ENCODE measurements at regions not wholly inside any gene's neighbourhood (a gene's known extent, or its start where the extent isn't known, plus 50 kb on each side); places are given as distances from the start of the nearest gene placed in this dataset.

DNA sequence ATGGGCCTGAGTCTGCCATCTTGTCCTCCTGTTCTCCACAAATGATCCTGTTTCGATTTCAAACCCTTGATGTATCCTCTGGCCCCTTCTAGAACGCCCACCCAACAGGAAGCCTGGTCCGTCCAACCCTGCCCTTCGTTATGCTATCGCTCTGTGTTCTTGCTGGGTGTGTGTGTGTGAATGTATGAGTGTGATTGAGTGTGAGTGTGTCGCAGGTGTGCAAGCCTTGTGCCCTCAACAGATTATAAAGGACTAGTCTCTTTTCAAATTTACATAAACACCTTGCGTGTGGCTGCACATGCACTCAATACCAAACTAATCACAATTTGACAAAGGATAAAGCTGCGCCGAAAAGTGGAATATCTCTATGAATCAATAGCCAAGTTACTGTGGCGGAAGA is 149.5 kb upstream of the SALL3 start:
- ATAC-seq, result no peak
- H3K4me1 Mint-ChIP-seq (ENCODE audit: low read depth), result no peaks in the 10 kb centered on the region
- no peak overlapping the region for H3K27ac Mint-ChIP-seq
- ChIA-PET POLR2A (no interaction called here), CTCF (no interaction called here)
- no peak overlapping the region for H3K4me3 Mint-ChIP-seq
- no peaks in the 10 kb centered on the region for H3K9me3 Mint-ChIP-seq (ENCODE audit: insufficient read depth)
- no peaks in the 10 kb centered on the region for H3K36me3 Mint-ChIP-seq (ENCODE audit: low read depth)
- H3K27me3 Mint-ChIP-seq (ENCODE audit: low read depth), result no peaks in the 10 kb centered on the region
- DNase-seq, result no peak

DNA sequence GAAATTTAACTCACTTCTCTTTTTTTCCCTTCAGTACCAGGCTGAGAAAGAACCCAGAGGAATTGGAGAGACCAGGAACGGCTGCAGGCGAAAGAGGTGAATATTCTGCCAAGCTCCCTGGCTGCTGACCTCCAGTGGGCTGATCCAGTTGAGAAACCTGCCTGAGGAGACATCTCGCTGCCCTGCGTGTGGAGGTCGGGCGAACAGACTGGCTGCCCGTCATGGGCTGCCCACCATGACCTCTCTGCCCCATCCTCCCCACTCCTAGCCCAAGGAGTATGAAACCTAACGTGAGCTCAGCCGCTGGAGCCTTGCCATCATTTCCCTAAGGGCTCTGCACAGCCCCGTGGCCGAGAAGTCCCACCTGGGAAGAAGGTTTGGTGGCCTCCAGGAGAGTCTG is 148.8 kb upstream of the SALL3 start:
- H3K27ac Mint-ChIP-seq, result no peak overlapping the region
- no peaks in the 10 kb centered on the region for H3K27me3 Mint-ChIP-seq (ENCODE audit: low read depth)
- no peaks in the 10 kb centered on the region for H3K36me3 Mint-ChIP-seq (ENCODE audit: low read depth)
- DNase-seq (no peak), ATAC-seq (no peak)
- H3K9me3 Mint-ChIP-seq (ENCODE audit: insufficient read depth), result no peaks in the 10 kb centered on the region
- CTCF ChIA-PET, result no interaction called here
- POLR2A ChIA-PET, result no interaction called here
- H3K4me3 Mint-ChIP-seq, result no peak overlapping the region
- H3K4me1 Mint-ChIP-seq (ENCODE audit: low read depth), result no peaks in the 10 kb centered on the region

DNA sequence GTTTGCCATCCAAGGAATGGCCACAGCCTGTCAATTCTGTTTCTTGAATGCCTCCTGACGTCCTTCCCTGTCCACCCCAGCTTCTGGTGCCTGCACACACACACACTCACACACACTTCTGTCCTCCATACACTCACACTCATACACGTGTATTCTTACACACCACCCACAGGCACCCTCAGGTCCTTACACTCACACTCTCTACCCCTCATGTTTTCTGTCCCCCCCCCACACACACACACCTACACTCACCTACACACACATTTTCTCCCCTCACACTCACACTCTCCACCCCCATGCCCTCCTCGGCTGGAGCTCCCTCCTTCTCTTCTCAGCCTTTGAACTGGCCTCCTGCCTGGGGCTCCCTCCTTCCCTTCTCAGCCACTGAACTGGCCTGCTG is 148.0 kb upstream of the SALL3 start:
- no peak overlapping the region for H3K27ac Mint-ChIP-seq
- H3K36me3 Mint-ChIP-seq (ENCODE audit: low read depth), result no peaks in the 10 kb centered on the region
- H3K9me3 Mint-ChIP-seq (ENCODE audit: insufficient read depth), result no peaks in the 10 kb centered on the region
- DNase-seq (no peak), ATAC-seq (no peak)
- POLR2A ChIA-PET, result no interaction called here
- no peaks in the 10 kb centered on the region for H3K4me1 Mint-ChIP-seq (ENCODE audit: low read depth)
- H3K27me3 Mint-ChIP-seq (ENCODE audit: low read depth), result no peaks in the 10 kb centered on the region
- CTCF ChIA-PET, result no interaction called here
- H3K4me3 Mint-ChIP-seq, result no peak overlapping the region

DNA sequence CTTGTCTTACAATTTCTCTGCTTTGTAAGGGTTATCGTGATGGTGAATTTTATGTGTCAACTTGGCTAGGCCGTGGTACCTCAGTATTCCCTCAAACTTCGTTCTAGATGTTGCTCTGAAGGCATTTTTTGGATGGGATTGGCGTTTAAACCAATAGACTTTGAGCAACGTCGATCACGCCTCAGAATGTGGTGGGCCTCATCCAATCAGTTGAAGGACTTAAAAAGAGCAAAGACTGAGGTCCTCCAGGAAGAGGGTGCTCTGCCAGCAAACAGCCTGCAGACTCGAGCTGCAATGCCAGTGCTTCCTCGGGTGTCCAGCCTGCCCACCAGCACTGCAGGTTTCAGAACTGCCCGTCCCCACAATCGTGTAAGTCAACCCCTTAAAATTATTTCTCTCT is 145.8 kb upstream of the SALL3 start:
- ChIA-PET CTCF (no interaction called here), POLR2A (no interaction called here)
- H3K36me3 Mint-ChIP-seq (ENCODE audit: low read depth), result no peaks in the 10 kb centered on the region
- ATAC-seq (no peak), DNase-seq (no peak)
- H3K4me3 Mint-ChIP-seq, result no peak overlapping the region
- H3K4me1 Mint-ChIP-seq (ENCODE audit: low read depth), result no peaks in the 10 kb centered on the region
- no peak overlapping the region for H3K27ac Mint-ChIP-seq
- no peaks in the 10 kb centered on the region for H3K9me3 Mint-ChIP-seq (ENCODE audit: insufficient read depth)
- no peaks in the 10 kb centered on the region for H3K27me3 Mint-ChIP-seq (ENCODE audit: low read depth)

DNA sequence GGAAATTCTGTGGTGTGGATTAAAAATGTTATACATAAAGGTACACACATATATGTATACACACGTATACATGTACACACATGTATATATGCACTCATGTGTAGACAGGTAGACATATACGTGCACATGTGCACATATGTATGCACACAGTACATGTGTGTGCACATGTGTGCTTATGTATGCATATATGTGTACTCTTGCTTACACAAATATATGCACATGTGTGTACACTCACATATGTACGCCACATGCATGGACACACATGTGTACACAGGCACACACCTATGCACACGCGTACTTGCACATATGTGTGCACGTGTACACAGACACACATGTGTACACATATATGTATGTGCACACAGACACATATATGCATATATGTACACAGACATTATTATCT is 142.8 kb upstream of the SALL3 start:
- no peaks in the 10 kb centered on the region for H3K36me3 Mint-ChIP-seq (ENCODE audit: low read depth)

DNA sequence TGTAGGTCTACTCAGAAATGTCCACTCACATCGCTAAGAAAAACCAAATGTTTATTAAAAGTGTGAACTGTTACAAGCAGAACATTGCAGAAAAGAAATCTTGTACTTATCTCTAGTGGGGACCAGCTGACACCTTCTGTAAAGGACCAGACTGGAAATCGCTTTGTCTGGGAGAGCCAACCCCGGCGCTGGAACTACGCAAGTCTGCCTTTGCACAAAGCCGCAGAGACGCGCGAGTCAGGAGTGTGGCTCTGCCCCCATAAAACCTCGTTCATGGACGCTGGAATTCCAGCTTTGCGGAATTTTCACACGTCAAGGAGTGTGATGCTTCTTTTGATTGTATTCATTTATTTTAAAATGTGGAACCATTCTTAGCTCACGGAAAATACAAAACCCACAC is 141.9 kb upstream of the SALL3 start:
- no peaks in the 10 kb centered on the region for H3K9me3 Mint-ChIP-seq (ENCODE audit: insufficient read depth)
- H3K36me3 Mint-ChIP-seq (ENCODE audit: low read depth), result no peaks in the 10 kb centered on the region
- no peak for DNase-seq
- no peaks in the 10 kb centered on the region for H3K27me3 Mint-ChIP-seq (ENCODE audit: low read depth)
- no peak overlapping the region for H3K27ac Mint-ChIP-seq
- no peak overlapping the region for H3K4me3 Mint-ChIP-seq
- ATAC-seq, result no peak
- H3K4me1 Mint-ChIP-seq (ENCODE audit: low read depth), result no peaks in the 10 kb centered on the region
- CTCF ChIA-PET, result no interaction called here
- POLR2A ChIA-PET, result no interaction called here

More for the DNA sequence above, 142.8 kb upstream of the SALL3 start:
- Mint-ChIP-seq H3K27ac (no peak overlapping the region), H3K4me3 (no peak overlapping the region), H3K27me3 (ENCODE audit: low read depth) (no peaks in the 10 kb centered on the region), H3K9me3 (ENCODE audit: insufficient read depth) (no peaks in the 10 kb centered on the region), H3K4me1 (ENCODE audit: low read depth) (no peaks in the 10 kb centered on the region)
- DNase-seq, result no peak
- ChIA-PET POLR2A (no interaction called here), CTCF (no interaction called here)
- ATAC-seq, result no peak

DNA sequence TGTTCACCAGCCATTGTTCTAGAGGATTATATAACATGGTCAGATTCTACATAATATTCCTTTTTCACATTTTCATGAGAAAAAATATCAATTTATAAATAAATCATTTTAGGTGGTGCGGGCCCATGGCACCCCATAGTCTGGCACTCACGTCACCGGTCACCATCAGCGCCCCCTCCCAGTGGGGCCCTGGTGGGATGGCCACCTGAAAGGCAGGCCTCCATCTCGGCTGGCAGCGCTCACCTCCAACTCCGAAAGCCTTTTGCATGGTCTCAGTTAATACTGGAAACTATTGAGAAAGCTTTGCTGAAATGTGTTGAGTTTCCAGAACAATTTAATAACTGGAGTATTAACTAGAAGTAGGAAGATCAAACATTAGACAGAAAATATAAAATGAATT is 141.4 kb upstream of the SALL3 start:
- ChIA-PET POLR2A (no interaction called here), CTCF (no interaction called here)
- ATAC-seq, result no peak

DNA sequence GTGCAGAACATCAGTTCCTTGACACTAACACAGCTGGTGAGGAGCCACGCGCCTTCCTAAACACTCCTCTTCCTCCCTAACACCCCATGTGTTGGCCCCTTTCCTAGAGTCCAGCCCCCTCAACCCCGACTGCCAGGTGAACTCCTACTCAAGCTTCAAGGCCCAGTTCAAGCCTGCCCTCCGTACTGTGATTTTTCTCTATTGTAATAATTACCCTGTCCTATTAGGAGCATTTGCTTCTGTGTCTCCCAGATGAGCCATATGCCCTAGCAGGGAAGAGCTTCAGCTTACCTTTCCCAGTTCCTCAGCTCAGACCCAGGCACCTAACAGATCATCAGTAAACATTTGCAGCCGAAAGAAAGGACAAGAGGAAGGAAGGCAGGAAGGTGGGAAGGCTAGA is 130.6 kb upstream of the SALL3 start:
- H3K9me3 Mint-ChIP-seq (ENCODE audit: insufficient read depth), result no peaks in the 10 kb centered on the region
- H3K27me3 Mint-ChIP-seq (ENCODE audit: low read depth), result no peaks in the 10 kb centered on the region
- no peak overlapping the region for H3K4me3 Mint-ChIP-seq
- POLR2A ChIA-PET, result no interaction called here
- no peaks in the 10 kb centered on the region for H3K4me1 Mint-ChIP-seq (ENCODE audit: low read depth)
- H3K27ac Mint-ChIP-seq, result no peak overlapping the region
- CTCF ChIA-PET, result no interaction called here
- DNase-seq (no peak), ATAC-seq (no peak)
- H3K36me3 Mint-ChIP-seq (ENCODE audit: low read depth), result no peaks in the 10 kb centered on the region

More for the DNA sequence above, 141.4 kb upstream of the SALL3 start:
- Mint-ChIP-seq H3K4me1 (ENCODE audit: low read depth) (no peaks in the 10 kb centered on the region), H3K27me3 (ENCODE audit: low read depth) (no peaks in the 10 kb centered on the region), H3K36me3 (ENCODE audit: low read depth) (no peaks in the 10 kb centered on the region), H3K27ac (no peak overlapping the region), H3K9me3 (ENCODE audit: insufficient read depth) (no peaks in the 10 kb centered on the region), H3K4me3 (no peak overlapping the region)
- DNase-seq, result no peak

DNA sequence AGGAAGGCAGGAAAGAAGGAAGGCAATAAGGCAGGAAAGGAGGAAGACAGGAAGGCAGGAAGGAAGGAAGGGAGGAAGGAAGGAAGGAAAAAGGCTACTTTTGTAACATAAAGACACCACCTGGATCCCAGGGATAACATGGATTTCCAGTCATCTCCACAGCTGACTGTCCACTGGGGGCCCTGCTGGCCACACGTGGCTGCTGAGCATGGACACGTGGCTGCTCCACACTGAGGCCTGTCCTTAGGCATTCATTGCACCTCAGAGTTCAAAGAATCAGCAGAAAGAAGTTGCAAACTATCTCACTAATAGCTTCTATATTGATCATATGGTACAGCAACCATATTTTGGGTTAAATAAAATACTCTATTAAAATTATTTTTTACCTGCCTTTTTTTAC is 130.2 kb upstream of the SALL3 start:
- H3K27me3 Mint-ChIP-seq (ENCODE audit: low read depth), result no peaks in the 10 kb centered on the region
- no peaks in the 10 kb centered on the region for H3K4me1 Mint-ChIP-seq (ENCODE audit: low read depth)
- H3K9me3 Mint-ChIP-seq (ENCODE audit: insufficient read depth), result no peaks in the 10 kb centered on the region
- H3K4me3 Mint-ChIP-seq, result no peak overlapping the region
- DNase-seq (no peak), ATAC-seq (no peak)
- ChIA-PET POLR2A (no interaction called here), CTCF (no interaction called here)
- H3K27ac Mint-ChIP-seq, result no peak overlapping the region
- H3K36me3 Mint-ChIP-seq (ENCODE audit: low read depth), result no peaks in the 10 kb centered on the region

DNA sequence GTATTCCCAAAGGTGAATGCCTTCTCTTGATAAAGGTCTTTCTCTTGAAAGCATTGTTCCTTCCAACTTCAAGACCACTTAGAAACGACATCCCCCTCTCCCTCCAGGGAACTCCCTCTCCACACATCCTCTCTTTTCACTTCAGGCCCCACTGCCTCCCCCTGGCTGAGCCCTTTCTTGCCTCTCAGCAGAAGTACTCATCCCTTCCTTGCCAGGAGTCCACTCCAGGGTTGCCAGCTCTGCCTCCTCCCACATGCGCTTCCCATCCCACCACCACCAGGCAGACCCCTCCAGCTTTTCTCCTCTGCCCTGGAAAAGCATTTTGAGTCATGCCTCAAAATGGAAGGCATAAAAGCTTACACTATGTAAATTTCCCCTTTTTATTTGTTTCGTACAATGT is 126.3 kb upstream of the SALL3 start:
- Mint-ChIP-seq H3K27me3 (ENCODE audit: low read depth) (no peaks in the 10 kb centered on the region), H3K36me3 (ENCODE audit: low read depth) (no peaks in the 10 kb centered on the region), H3K4me1 (ENCODE audit: low read depth) (no peaks in the 10 kb centered on the region), H3K4me3 (no peak overlapping the region), H3K27ac (no peak overlapping the region), H3K9me3 (ENCODE audit: insufficient read depth) (no peaks in the 10 kb centered on the region)
- DNase-seq (no peak), ATAC-seq (no peak)
- POLR2A ChIA-PET, result no interaction called here
- CTCF ChIA-PET, result no interaction called here

DNA sequence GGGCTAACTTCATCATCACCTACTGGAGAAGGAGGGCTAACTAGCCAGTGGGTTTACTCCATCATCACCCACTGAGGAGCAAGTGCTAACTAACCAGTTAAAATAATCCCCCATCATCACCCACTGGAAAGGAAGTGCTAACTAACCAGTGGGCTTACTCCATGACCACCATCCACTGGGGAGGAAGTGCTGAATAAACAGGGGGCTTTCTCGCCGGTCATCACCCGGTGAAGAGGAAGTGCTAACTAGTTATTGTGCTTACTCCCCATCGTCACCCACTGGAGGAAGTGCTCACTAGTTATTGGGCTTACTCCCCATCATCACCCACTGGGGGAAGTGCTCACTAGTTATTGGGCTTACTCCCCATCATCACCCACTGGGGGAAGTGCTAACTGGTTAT is 124.4 kb upstream of the SALL3 start:
- Mint-ChIP-seq H3K27me3 (ENCODE audit: low read depth) (no peaks in the 10 kb centered on the region), H3K27ac (no peak overlapping the region), H3K4me1 (ENCODE audit: low read depth) (no peaks in the 10 kb centered on the region), H3K9me3 (ENCODE audit: insufficient read depth) (no peaks in the 10 kb centered on the region), H3K4me3 (no peak overlapping the region), H3K36me3 (ENCODE audit: low read depth) (no peaks in the 10 kb centered on the region)
- ATAC-seq (no peak), DNase-seq (no peak)
- CTCF ChIA-PET, result no interaction called here
- POLR2A ChIA-PET, result no interaction called here

DNA sequence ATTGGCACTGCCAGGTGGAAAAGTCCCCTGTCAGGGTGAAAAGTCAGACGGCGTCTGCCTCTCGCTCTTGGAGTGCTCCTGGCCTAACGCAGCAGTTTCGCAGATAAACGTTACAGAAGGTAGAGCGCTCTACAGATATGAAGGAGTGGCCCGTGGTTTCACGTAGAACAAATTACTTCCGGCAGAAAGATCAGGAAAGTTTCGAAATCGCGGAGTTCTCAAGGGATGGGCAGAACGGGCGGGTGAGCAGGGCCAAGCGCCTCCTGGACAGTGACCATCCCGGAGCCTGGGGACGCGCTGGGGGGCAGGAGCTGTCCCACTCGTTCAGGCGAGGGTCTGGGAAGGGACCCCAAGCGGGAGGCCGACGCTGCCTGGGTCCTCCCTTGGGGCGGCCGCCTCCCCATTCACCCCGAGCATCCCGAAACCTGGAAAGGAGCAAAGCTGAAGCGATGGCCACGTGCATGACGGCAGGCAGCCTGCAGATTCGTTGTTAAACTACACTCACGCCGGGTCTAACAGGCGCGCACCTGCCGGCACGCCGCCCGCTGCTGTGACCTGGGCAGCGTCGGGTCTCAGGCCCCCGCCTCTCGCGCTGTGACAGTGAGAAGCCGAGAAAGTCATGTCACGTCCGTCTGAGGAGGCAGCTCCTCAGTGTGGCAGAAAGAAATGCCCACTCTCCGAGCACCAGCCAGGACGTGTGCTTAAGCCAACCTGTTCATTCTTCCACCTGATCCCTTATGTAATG is 122.9 kb upstream of the SALL3 start:
- Mint-ChIP-seq H3K27me3 (ENCODE audit: low read depth) (no peaks in the 10 kb centered on the region), H3K36me3 (ENCODE audit: low read depth) (no peaks in the 10 kb centered on the region), H3K27ac (no peak overlapping the region), H3K4me1 (ENCODE audit: low read depth) (no peaks in the 10 kb centered on the region), H3K4me3 (no peak overlapping the region), H3K9me3 (ENCODE audit: insufficient read depth) (no peaks in the 10 kb centered on the region)
- ATAC-seq, result no peak
- ChIA-PET POLR2A (no interaction called here), CTCF (no interaction called here)
- DNase-seq, result no peak

DNA sequence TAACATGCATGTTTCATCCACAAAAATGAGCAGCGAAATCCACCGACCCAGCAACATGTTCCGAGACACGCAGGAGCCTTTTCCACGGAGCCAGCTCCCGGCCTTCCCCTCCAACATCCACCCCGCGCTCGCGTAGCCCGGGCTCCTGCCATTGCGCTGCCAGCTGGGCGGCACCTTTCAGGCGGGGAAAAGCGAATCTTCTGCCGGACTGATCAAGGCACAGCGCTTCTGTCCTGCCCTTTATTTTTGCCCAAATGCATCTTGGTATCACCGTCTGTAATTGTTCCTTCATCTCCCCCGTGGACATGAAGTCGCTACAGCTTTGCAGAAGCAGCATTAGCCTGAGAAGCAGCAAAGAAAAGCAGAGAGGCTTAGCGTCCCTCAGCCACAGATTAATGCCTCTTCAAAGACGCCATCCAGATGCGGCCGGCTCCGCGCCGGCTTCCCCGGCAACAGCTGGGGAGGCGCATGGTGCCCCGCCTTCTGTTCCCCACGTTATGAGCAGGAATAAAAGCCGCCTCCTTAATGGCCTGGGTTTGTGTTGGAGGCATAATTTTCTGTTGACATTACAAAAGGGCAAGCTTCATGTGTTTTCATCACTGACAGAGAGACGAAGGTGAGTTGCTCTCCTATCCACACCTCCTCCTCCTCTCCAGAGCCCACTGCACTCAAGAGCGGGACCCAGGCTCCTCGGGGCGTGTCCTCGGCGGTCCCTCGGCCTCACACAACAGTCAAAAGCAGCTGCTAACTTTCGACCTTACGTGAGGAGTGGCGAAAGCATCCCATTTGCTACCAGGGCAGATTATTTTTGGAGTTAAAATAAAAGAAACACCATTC is 122.1 kb upstream of the SALL3 start:
- H3K4me3 Mint-ChIP-seq, result no peak overlapping the region
- no peak for ATAC-seq
- H3K9me3 Mint-ChIP-seq (ENCODE audit: insufficient read depth), result no peaks in the 10 kb centered on the region
- no peaks in the 10 kb centered on the region for H3K4me1 Mint-ChIP-seq (ENCODE audit: low read depth)
- H3K27ac Mint-ChIP-seq, result no peak overlapping the region
- no peak for DNase-seq
- ChIA-PET CTCF (no interaction called here), POLR2A (no interaction called here)
- H3K27me3 Mint-ChIP-seq (ENCODE audit: low read depth), result no peaks in the 10 kb centered on the region
- H3K36me3 Mint-ChIP-seq (ENCODE audit: low read depth), result no peaks in the 10 kb centered on the region

Data from activated CD8-positive, alpha-beta T cell treated with anti-CD3 and anti-CD28 coated beads, Interleukin-2, amount 10 ng/mL, durations not matched to agents 7 days and 5 days (primary cell).